ENCODE measurements at regions not wholly inside any gene's neighbourhood (a gene's known extent, or its start where the extent isn't known, plus 50 kb on each side); places are given as distances from the start of the nearest gene placed in this dataset.

DNA sequence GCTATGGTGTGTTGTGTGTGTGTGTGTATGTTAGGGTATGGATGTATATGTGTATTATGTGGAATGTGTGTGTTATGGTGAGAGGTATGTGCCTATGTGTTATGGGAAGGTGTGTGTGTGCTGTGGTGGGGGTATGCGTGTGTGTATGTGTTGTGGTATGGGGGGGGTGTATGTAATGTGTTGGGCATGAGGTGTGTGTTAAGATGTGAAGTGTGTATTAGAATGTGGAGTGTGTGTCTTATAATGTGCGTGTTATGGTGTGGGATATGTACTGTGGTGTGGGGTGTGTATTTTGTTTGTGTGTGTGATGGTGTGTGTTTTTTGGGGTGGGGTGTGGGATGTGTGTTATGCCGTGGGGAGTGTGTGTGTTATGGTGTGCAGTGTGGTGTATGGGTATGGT lies 242.5 kb downstream of the RHOU start:
- Histone ChIP-seq H3K4me1 (no peaks in the 10 kb centered on the region), H3K4me3 (ENCODE audit: low read depth, low read length) (no peak overlapping the region), H3K27me3 (no peaks in the 10 kb centered on the region), H3K9me3 (no peaks in the 10 kb centered on the region), H3K36me3 (no peaks in the 10 kb centered on the region)
- TF ChIP-seq, protein P1, sequence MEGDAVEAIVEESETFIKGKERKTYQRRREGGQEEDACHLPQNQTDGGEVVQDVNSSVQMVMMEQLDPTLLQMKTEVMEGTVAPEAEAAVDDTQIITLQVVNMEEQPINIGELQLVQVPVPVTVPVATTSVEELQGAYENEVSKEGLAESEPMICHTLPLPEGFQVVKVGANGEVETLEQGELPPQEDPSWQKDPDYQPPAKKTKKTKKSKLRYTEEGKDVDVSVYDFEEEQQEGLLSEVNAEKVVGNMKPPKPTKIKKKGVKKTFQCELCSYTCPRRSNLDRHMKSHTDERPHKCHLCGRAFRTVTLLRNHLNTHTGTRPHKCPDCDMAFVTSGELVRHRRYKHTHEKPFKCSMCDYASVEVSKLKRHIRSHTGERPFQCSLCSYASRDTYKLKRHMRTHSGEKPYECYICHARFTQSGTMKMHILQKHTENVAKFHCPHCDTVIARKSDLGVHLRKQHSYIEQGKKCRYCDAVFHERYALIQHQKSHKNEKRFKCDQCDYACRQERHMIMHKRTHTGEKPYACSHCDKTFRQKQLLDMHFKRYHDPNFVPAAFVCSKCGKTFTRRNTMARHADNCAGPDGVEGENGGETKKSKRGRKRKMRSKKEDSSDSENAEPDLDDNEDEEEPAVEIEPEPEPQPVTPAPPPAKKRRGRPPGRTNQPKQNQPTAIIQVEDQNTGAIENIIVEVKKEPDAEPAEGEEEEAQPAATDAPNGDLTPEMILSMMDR (IDR thresholded peaks at IDR 0.05; ENCODE audit: low read depth, low read length): no peak
- no peak for DNase-seq

DNA sequence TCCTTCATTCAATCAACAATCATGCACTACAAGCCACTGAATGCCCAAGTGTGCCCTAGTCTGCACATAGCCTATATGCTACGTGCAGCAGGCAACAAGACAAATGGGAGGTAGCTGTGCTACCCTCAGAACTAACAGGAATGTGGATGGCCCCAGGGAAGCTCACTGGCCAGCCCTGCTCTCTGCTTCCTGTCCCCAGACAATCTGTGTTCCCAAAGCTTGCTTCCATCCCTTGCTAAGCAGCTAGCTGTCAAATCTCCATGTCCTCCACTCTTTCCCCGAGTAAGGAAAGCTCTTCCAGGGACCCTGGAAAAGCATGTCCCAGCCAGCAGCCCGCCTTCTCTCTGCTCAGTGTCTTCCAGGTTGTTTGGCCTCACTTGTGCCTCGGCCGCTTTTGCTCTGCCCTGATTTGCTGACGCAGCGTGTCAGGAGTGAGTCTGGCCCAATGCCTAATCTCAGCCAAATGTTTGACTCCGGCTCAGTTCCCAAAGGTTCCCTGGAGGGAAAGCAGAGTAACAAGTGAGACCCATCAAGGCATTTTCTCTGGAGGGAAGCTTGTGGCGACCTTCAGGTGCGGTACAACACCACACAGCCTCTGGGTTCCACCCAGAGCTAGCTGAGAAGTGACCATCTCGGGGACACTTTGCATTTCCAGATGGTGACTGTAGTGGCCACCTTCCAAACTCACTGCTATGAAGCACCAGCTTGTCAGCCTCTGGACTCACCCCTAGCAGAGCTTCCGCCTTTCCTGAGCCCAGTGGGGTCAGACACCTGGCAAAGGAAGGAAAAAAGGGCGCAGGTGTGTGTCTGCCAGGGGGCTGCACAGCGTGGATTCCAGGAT lies 243.4 kb downstream of the RHOU start:
- Histone ChIP-seq H3K27me3 (no peaks in the 10 kb centered on the region), H3K36me3 (no peaks in the 10 kb centered on the region), H3K4me1 (peaks cover 2% of the 10 kb centered on the region), H3K9me3 (no peaks in the 10 kb centered on the region), H3K4me3 (ENCODE audit: low read depth, low read length) (no peak overlapping the region)
- TF ChIP-seq, protein P1 (IDR thresholded peaks at IDR 0.05; ENCODE audit: low read depth, low read length): no peak
- DNase-seq: no peak

DNA sequence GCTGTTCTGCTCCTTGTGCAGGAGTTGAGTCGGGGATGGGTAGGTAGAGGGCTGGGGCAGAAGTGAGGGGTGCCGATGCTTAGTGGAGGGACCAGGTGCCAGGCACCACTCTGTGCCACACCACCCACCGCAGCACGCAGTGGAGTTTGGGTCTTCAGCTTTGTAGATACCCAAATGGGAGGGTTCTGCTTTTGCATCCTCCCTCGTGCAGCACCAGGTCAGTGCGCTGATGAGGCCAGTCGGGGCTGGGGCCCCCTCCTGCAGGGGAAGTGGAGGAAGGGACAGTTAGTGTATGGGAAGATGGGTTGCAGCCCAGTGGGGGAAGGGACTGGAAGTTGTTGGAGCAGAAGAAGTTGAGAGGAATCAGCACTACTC lies 244.0 kb downstream of the RHOU start:
- TF ChIP-seq, protein P1 (IDR thresholded peaks at IDR 0.05; ENCODE audit: low read depth, low read length): no peak
- H3K27me3 ChIP-seq: no peaks in the 10 kb centered on the region

DNA sequence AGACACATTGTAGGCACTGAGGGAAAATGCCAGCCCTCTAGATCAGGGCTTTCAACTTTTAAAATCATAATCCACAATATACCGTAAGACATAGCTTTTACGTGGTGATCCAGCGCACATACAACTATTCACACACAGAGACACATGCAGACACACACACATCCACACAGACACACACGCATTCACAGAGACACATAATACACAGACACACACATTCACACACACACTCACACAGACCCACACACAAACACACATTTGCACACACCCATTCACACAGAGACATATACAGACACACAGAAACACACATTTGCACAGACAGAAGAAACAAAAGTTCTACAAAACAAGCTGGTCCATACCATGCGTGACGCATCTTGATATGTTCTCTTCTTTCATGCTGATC lies 244.5 kb downstream of the RHOU start:
- H3K9me3 ChIP-seq: no peaks in the 10 kb centered on the region
- H3K4me3 ChIP-seq (ENCODE audit: low read depth, low read length): no peak overlapping the region
- H3K27me3 ChIP-seq: no peaks in the 10 kb centered on the region
- no peak for DNase-seq
- H3K36me3 ChIP-seq: no peaks in the 10 kb centered on the region
- H3K4me1 ChIP-seq: peaks cover 4% of the 10 kb centered on the region
- TF ChIP-seq, protein P1 (IDR thresholded peaks at IDR 0.05; ENCODE audit: low read depth, low read length): no peak

More for the DNA sequence above, 244.0 kb downstream of the RHOU start:
- Histone ChIP-seq H3K4me3 (ENCODE audit: low read depth, low read length) (no peak overlapping the region), H3K4me1 (peaks cover 4% of the 10 kb centered on the region), H3K36me3 (no peaks in the 10 kb centered on the region), H3K9me3 (no peaks in the 10 kb centered on the region)
- no peak for DNase-seq

DNA sequence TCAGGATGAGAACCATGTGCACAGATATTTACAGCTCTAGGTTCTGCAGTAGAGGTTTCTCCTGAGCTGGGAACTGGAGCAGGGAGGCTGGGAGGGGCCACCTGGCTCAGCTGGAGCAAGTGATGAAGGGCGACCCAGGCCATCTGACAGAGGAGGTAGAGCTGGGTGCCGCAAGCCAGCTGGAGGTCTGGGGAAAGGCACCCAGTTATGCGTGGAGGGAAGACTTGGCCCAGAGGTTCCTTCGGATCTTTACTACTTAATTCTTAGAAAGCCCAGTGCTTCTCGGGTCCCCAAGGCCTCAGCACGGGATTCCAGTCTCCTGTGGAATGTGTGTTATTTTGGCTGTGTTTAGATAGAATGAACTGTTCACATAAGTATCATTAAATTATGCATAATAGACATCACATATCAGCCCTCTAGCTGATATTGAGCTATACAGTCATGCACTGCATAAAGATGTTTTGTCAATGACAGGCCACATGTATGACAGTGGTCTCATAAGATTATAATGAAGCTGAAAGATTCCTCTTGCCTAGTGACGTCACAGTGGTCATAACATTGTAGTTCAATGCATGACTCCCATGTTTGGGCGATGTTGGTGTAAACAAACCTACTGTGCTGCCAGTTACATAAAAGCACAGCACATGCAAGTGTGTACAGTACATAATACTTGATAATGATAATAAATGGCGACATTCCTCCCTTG lies 245.1 kb downstream of the RHOU start:
- no peaks in the 10 kb centered on the region for H3K36me3 ChIP-seq
- H3K4me3 ChIP-seq (ENCODE audit: low read depth, low read length): no peak overlapping the region
- TF ChIP-seq, protein P1 (IDR thresholded peaks at IDR 0.05; ENCODE audit: low read depth, low read length): no peak
- no peak for DNase-seq
- peaks cover 4% of the 10 kb centered on the region for H3K4me1 ChIP-seq
- H3K9me3 ChIP-seq: no peaks in the 10 kb centered on the region
- H3K27me3 ChIP-seq: no peaks in the 10 kb centered on the region

DNA sequence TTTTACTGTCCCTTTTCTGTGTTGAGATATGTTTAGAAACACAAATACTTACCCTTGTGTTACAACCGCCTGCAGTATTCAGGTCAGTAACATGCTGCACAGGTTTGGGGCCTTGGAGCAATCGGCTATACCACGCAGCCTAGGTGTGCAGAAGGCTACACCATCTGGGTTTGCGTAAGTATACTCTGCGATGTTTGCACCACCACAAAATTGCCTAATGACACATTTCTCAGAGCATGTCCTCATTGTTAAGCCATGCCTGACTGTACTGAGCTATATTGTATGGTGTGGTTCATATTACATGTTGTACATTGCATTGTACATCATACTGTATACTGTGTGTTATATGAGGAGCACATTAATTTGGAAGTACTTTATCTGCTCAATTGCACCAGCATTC lies 247.4 kb downstream of the RHOU start:
- Histone ChIP-seq H3K9me3 (no peaks in the 10 kb centered on the region), H3K27me3 (no peaks in the 10 kb centered on the region), H3K36me3 (no peaks in the 10 kb centered on the region), H3K4me3 (ENCODE audit: low read depth, low read length) (no peak overlapping the region), H3K4me1 (peaks cover 14% of the 10 kb centered on the region)
- TF ChIP-seq, protein P1 (IDR thresholded peaks at IDR 0.05; ENCODE audit: low read depth, low read length): no peak
- no peak for DNase-seq

Data from BE2C (cell line).